IMR-90 (cell line): ENCODE measurements at regions not wholly inside any gene's neighbourhood (a gene's known extent, or its start where the extent isn't known, plus 50 kb on each side); places are given as distances from the start of the nearest gene placed in this dataset.

ENCODE experiments used
- ATAC-seq: fragments of 200-7000 bp; cut with Tn5 transposase; 2 replicates; pipeline ENCODE4 v1.9.1; 2020; ENCODE audit warnings: low read depth, mild to moderate bottlenecking, moderate library complexity
- BruUV-seq: library from RNA; stranded (reverse); fragments of 400-500 nt; replicated peaks from 2 replicates; lab custom pipeline; 2021; lab: Mats Ljungman, UMichigan
- CTCF ChIA-PET: fragments of 300-600 bp; formaldehyde crosslinking; extraction: SDS; loops from one replicate; lab custom pipeline; 2021; ENCODE audit warnings: antibody characterized with exemption; lab: Yijun Ruan, JAX
- POLR2A ChIA-PET: fragments of 300-600 bp; sonication (Branson Sonifier 250); formaldehyde crosslinking; loops from one replicate; lab custom pipeline; 2022; ENCODE audit warnings: antibody characterized with exemption; ENCODE audit not compliant: unreplicated experiment; lab: Charles Lee
- DNase-seq: peaks from one replicate; pipeline ENCODE4 v3.0.0; 2013
- H2AFZ ChIP-seq: replicated peaks from 2 replicates; pipeline ENCODE3; 2013; ENCODE audit warnings: low read length, mild to moderate bottlenecking; ENCODE audit not compliant: poor library complexity
- H2AK5ac ChIP-seq: 2 replicates; pipeline ENCODE4 v1.6.1; 2013; ENCODE audit warnings: low read depth, low read length, inconsistent platforms
- H2AK9ac ChIP-seq: replicated peaks from 2 replicates; pipeline ENCODE3; 2013; ENCODE audit warnings: mild to moderate bottlenecking, low read depth, low read length, moderate library complexity; ENCODE audit not compliant: poor library complexity
- H2BK120ac ChIP-seq: 2 replicates; pipeline ENCODE4 v1.6.1; 2013; ENCODE audit warnings: low read depth, low read length, inconsistent platforms
- H2BK15ac ChIP-seq: 3 replicates; pipeline ENCODE4 v1.6.1; 2013; ENCODE audit warnings: low read depth, low read length, inconsistent platforms
- H2BK20ac ChIP-seq: 2 replicates; pipeline ENCODE4 v1.6.1; 2013; ENCODE audit warnings: low read depth, mild to moderate bottlenecking, inconsistent platforms, low read length, moderate library complexity
- H2BK5ac ChIP-seq: 2 replicates; pipeline ENCODE4 v1.6.1; 2013; ENCODE audit warnings: mild to moderate bottlenecking, low read depth, low read length, inconsistent platforms; ENCODE audit not compliant: poor library complexity, severe bottlenecking
- H3K14ac ChIP-seq: replicated peaks from 2 replicates; pipeline ENCODE4 v1.6.1; 2013; ENCODE audit warnings: low read depth, low read length, inconsistent platforms
- H3K18ac ChIP-seq: 2 replicates; pipeline ENCODE4 v1.6.1; 2013; ENCODE audit warnings: low read depth, low read length, control low read depth
- H3K23ac ChIP-seq: 2 replicates; pipeline ENCODE4 v1.6.1; 2013; ENCODE audit warnings: low read depth, low read length, inconsistent platforms
- H3K27ac ChIP-seq: 2 replicates; pipeline ENCODE4 v1.5.1; 2013; ENCODE audit warnings: mild to moderate bottlenecking, control low read depth, low read length; ENCODE audit not compliant: insufficient read depth
- H3K27me3 ChIP-seq: 2 replicates; pipeline ENCODE4 v1.6.1; 2013; ENCODE audit warnings: low read length; ENCODE audit not compliant: control insufficient read depth, insufficient read depth
- H3K36me3 ChIP-seq: 2 replicates; pipeline ENCODE4 v1.6.1; 2013; ENCODE audit warnings: low read length, mixed read lengths; ENCODE audit not compliant: control insufficient read depth, insufficient read depth
- H3K4ac ChIP-seq: 2 replicates; pipeline ENCODE4 v1.6.1; 2013; ENCODE audit warnings: low read depth, low read length, inconsistent platforms
- H3K4me1 ChIP-seq: 2 replicates; pipeline ENCODE4 v1.6.1; 2013; ENCODE audit warnings: low read length, mixed read lengths; ENCODE audit not compliant: control insufficient read depth, insufficient read depth
- H3K4me2 ChIP-seq: 2 replicates; pipeline ENCODE4 v1.6.1; 2013; ENCODE audit warnings: low read depth, mild to moderate bottlenecking, control low read depth, low read length, moderate library complexity
- H3K4me3 ChIP-seq: 2 replicates; pipeline ENCODE4 v1.5.1; 2013; ENCODE audit warnings: low read depth, mild to moderate bottlenecking, control low read depth, low read length, moderate library complexity; ENCODE audit not compliant: insufficient read depth
- H3K56ac ChIP-seq: 2 replicates; pipeline ENCODE4 v1.6.1; 2013; ENCODE audit warnings: low read length, inconsistent platforms; ENCODE audit not compliant: insufficient read depth; ENCODE audit errors: extremely low read depth
- H3K79me1 ChIP-seq, 2 experiments: 2 replicates each; pipeline ENCODE4 v1.6.1; 2013; ENCODE audit warnings: low read length in 2 of 2, inconsistent platforms in 1 of 2, low read depth in 1 of 2
- H3K9ac ChIP-seq: 2 replicates; pipeline ENCODE4 v1.6.1; 2013; ENCODE audit warnings: low read depth, low read length, control low read depth
- H3K9me1 ChIP-seq: 2 replicates; pipeline ENCODE4 v1.6.1; 2013; ENCODE audit warnings: low read length, inconsistent platforms; ENCODE audit not compliant: insufficient read depth
- H3K9me3 ChIP-seq: 2 replicates; pipeline ENCODE4 v1.6.1; 2013; ENCODE audit warnings: low read length; ENCODE audit not compliant: control insufficient read depth, insufficient read depth
- H4K20me1 ChIP-seq: 2 replicates; pipeline ENCODE4 v1.6.1; 2013; ENCODE audit warnings: low read length, inconsistent platforms; ENCODE audit not compliant: insufficient read depth
- H4K5ac ChIP-seq: 2 replicates; pipeline ENCODE4 v1.6.1; 2013; ENCODE audit warnings: mild to moderate bottlenecking, low read depth, low read length, control low read depth
- H4K8ac ChIP-seq, 2 experiments: 2 replicates each; pipeline ENCODE4 v1.6.1; 2013; ENCODE audit warnings: low read depth in 2 of 2, low read length in 2 of 2, control low read depth in 1 of 2, inconsistent platforms in 1 of 2
- H4K91ac ChIP-seq: 2 replicates; pipeline ENCODE4 v1.6.1; 2013; ENCODE audit warnings: low read depth, low read length, inconsistent platforms; ENCODE audit not compliant: insufficient read depth
- CHD1 ChIP-seq: IDR thresholded peaks from 2 replicates; pipeline ENCODE4 v1.6.1; 2012; ENCODE audit warnings: low read depth, low read length, improper control_type of control experiment
- CTCF ChIP-seq: conservative IDR thresholded peaks from 2 replicates; pipeline ENCODE4 v1.5.1; 2012; ENCODE audit warnings: mild to moderate bottlenecking, low read depth, low read length, improper control_type of control experiment
- MAZ ChIP-seq: IDR thresholded peaks from 2 replicates; pipeline ENCODE4 v1.6.1; 2012; ENCODE audit warnings: low read depth, mild to moderate bottlenecking, low read length, improper control_type of control experiment, moderate library complexity, borderline replicate concordance
- RCOR1 ChIP-seq: IDR thresholded peaks from 2 replicates; pipeline ENCODE4 v1.6.1; 2012; ENCODE audit warnings: mild to moderate bottlenecking, low read length, improper control_type of control experiment; ENCODE audit not compliant: insufficient replicate concordance
- RFX5 ChIP-seq: IDR thresholded peaks from 2 replicates; pipeline ENCODE4 v1.8.0; 2012; ENCODE audit warnings: low read depth, mild to moderate bottlenecking, low read length, moderate library complexity
- USF2 ChIP-seq: fragments of 150-350 bp; IDR thresholded peaks from 2 replicates; pipeline ENCODE4 v1.6.1; 2017; ENCODE audit warnings: mild to moderate bottlenecking, antibody characterized with exemption, low read length, low read depth
- WGBS, 2 experiments: methylation state at CpG; one replicate each; pipeline versions ENCODE4 v1.1.5 to v1.1.7; 2013; ENCODE audit warnings: missing lambda C conversion rate in 2 of 2; ENCODE audit not compliant: insufficient read length in 1 of 2; ENCODE audit errors: extremely low coverage in 2 of 2; 5-methylcytosine and 5-hydroxymethylcytosine counted together
- dilution Hi-C: fragments of 300-500 bp; cut with HindIII; formaldehyde crosslinking; loops from one replicate; pipeline ENCODE4 v1.14.3; 2018; ENCODE audit warnings: low sequenced_read_pairs; ENCODE audit not compliant: unreplicated experiment
- in situ Hi-C: fragments of 300-500 bp; cut with MboI; formaldehyde crosslinking; loops from 3 replicates; pipeline ENCODE4 v1.14.3; 2019; ENCODE audit warnings: low sequenced_read_pairs, inconsistent platforms, mixed read lengths
- intact Hi-C: fragments of 100-400 bp; cut with micrococcal nuclease; formaldehyde crosslinking; loops from 2 replicates; pipeline ENCODE4 v1.10.0; 2022

GRCh38 chr2:107775211-107775610 lies 51.5 kb upstream of the RGPD4 start:
- Histone ChIP-seq H2BK120ac (no peak overlapping the region), H3K9ac (no peak overlapping the region), H4K5ac (no peak overlapping the region), H3K9me1 (no peaks in the 10 kb centered on the region), H3K27me3 (no peaks in the 10 kb centered on the region), H3K4me3 (no peak overlapping the region), H2BK15ac (no peak overlapping the region), H4K91ac (no peak overlapping the region), H3K79me1 (no peaks in the 10 kb centered on the region), H4K20me1 (no peaks in the 10 kb centered on the region), H3K4me1 (no peaks in the 10 kb centered on the region), H3K14ac (no peak overlapping the region), H2AK9ac (no peak overlapping the region), H3K9me3 (peaks cover 1% of the 10 kb centered on the region; the same call in 1 of the 2 replicates), H3K18ac (no peak overlapping the region), H2BK5ac (no peak overlapping the region), H3K4me2 (no peak overlapping the region), H2AFZ (no peak overlapping the region), H3K36me3 (no peaks in the 10 kb centered on the region), H2AK5ac (no peak overlapping the region), H3K4ac (no peak overlapping the region), H3K23ac (no peak overlapping the region), H3K56ac (no peak overlapping the region), H4K8ac (no peak overlapping the region), H2BK20ac (no peak overlapping the region), H3K27ac (no peak overlapping the region)
- ChIA-PET CTCF (no interaction called here), POLR2A (no interaction called here)
- TF ChIP-seq USF2 (no peak), MAZ (no peak), CHD1 (no peak), RFX5 (no peak), CTCF (no peak), RCOR1 (no peak)
- no TSS peak for BruUV-seq
- ATAC-seq (no peak), DNase-seq (no peak)
- dilution Hi-C loops (no loop called here), in situ Hi-C loops (no loop called here), intact Hi-C loops (no loop called here)
- 40% methylated on average over 1 of the region's 5 CpGs; no CpG with 5 or more reads in 1 of the 2 experiments for WGBS, 2 experiments
